Epidermal melanocyte (primary cell): ENCODE measurements at regions not wholly inside any gene's neighbourhood (a gene's known extent, or its start where the extent isn't known, plus 50 kb on each side); places are given as distances from the start of the nearest gene placed in this dataset.
"Not testable (repeated sequence)": the region's sequence is repeated elsewhere in the genome, so short reads cannot be mapped to it uniquely, and the experiment has no call there.

Experiments used
- DNase-seq: peaks from one replicate; pipeline ENCODE4 v3.0.0; 2011; ENCODE audit warnings: low spot score; ENCODE audit not compliant: insufficient read length

- DNase-seq, result no peak
Measured at GRCh38 chr5:27125856-27126255, 87.5 kb upstream of the CDH9 start.

- DNase-seq, result no peak
Measured at GRCh38 chr5:27124590-27124989, 86.2 kb upstream of the CDH9 start.

GRCh38 chr5:27119736-27120321 is 81.4 kb upstream of the CDH9 start:
- not testable (repeated sequence) for DNase-seq

DNA sequence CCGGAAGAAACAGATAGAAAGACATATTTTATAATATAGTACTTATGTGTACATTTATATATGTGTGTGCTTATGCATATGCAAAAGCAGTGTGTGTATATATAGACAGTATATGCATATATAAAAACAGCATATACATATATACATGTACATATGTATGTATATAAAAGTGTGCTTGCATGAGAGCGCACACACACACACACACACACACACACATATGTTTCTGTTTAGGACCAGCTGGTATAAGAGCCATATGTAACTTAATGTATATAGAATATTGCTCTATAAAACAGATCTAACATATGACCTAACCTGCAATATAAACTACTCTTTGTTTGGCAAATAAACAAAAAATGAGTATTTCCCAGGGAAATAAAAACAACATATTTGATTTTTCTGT is 65.1 kb upstream of the CDH9 start:
- DNase-seq, result no peak

GRCh38 chr5:27095761-27096160 is 57.4 kb upstream of the CDH9 start:
- not testable (repeated sequence) for DNase-seq

GRCh38 chr5:27093279-27093678 is 54.9 kb upstream of the CDH9 start:
- no peak for DNase-seq

DNA sequence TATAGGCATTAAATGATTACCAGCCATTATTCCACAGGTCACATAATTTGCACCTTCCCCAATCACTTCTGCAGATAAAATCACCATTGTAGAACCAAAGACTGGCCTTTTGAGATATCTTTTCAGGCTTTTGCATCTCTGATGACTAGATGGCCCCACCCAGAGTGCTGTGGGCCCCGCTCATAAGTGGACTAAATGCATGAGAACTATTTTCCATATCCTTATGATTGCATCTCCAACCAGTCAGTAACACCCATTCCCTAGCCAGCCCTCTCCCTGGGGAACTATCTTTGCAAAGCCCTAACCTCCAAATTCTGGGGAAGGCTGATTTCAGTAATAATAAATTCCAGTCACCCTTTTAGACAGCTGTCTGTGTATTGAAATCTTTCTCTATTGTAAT is 53.5 kb upstream of the CDH9 start:
- no peak for DNase-seq

DNA sequence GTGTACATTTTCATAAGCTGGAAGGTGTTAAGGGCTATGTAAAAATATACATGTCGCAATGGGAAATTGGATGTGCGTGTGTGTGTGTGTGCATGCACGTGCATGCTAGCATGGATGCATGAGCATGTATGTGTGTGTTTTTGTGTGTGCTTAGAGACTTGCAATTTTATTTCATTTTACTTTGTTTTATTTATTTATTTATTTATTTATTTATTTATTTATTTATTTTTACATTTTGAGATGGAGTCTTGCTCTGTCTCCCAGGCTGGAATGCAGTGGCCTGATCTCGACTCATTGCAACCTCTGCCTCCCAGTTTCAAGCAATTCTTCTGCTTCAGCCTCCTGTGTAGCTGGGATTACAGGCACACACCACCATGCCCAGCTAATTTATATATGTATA is 50.4 kb upstream of the CDH9 start:
- not testable (repeated sequence) for DNase-seq
